ENCODE measurements at regions not wholly inside any gene's neighbourhood (a gene's known extent, or its start where the extent isn't known, plus 50 kb on each side); places are given as distances from the start of the nearest gene placed in this dataset.

GRCh38 chr13:22130254-22130653 is 459.4 kb downstream of the FGF9 start:
- H3K4me1 Mint-ChIP-seq (ENCODE audit: low read depth, unreplicated experiment) = peaks cover 8% of the 10 kb centered on the region
- DNase-seq = no peak
- H3K36me3 Mint-ChIP-seq (ENCODE audit: unreplicated experiment) = no peaks in the 10 kb centered on the region
- no peak overlapping the region for H3K27ac Mint-ChIP-seq (ENCODE audit: unreplicated experiment)
- no peaks in the 10 kb centered on the region for H3K27me3 Mint-ChIP-seq (ENCODE audit: unreplicated experiment)
- TF ChIP-seq CTCF (IDR thresholded peaks at IDR 0.05; ENCODE audit: partially characterized antibody, unreplicated experiment) = no peak
- peaks cover 4% of the 10 kb centered on the region for H3K9me3 Mint-ChIP-seq (ENCODE audit: unreplicated experiment)
- no peak overlapping the region for H3K4me3 Mint-ChIP-seq (ENCODE audit: unreplicated experiment)

GRCh38 chr13:22134261-22134660 is 463.4 kb downstream of the FGF9 start:
- peaks cover 8% of the 10 kb centered on the region for H3K4me1 Mint-ChIP-seq (ENCODE audit: low read depth, unreplicated experiment)
- peaks cover 3% of the 10 kb centered on the region for H3K27me3 Mint-ChIP-seq (ENCODE audit: unreplicated experiment)

GRCh38 chr13:22135446-22135845 is 464.6 kb downstream of the FGF9 start:
- no peak for DNase-seq
- TF ChIP-seq CTCF (IDR thresholded peaks at IDR 0.05; ENCODE audit: partially characterized antibody, unreplicated experiment) = no peak
- H3K27me3 Mint-ChIP-seq (ENCODE audit: unreplicated experiment) = peaks cover 3% of the 10 kb centered on the region
- no peak overlapping the region for H3K4me3 Mint-ChIP-seq (ENCODE audit: unreplicated experiment)
- peaks cover 8% of the 10 kb centered on the region for H3K4me1 Mint-ChIP-seq (ENCODE audit: low read depth, unreplicated experiment)
- no peak overlapping the region for H3K27ac Mint-ChIP-seq (ENCODE audit: unreplicated experiment)
- no peaks in the 10 kb centered on the region for H3K36me3 Mint-ChIP-seq (ENCODE audit: unreplicated experiment)
- peaks cover 5% of the 10 kb centered on the region for H3K9me3 Mint-ChIP-seq (ENCODE audit: unreplicated experiment)

More at GRCh38 chr13:22134261-22134660, 463.4 kb downstream of the FGF9 start:
- DNase-seq = no peak
- Mint-ChIP-seq H3K4me3 (ENCODE audit: unreplicated experiment) (no peak overlapping the region), H3K27ac (ENCODE audit: unreplicated experiment) (no peak overlapping the region), H3K9me3 (ENCODE audit: unreplicated experiment) (peaks cover 5% of the 10 kb centered on the region), H3K36me3 (ENCODE audit: unreplicated experiment) (no peaks in the 10 kb centered on the region)
- no peak for TF ChIP-seq CTCF (IDR thresholded peaks at IDR 0.05; ENCODE audit: partially characterized antibody, unreplicated experiment)

- Mint-ChIP-seq H3K27ac (ENCODE audit: unreplicated experiment) (no peak overlapping the region), H3K27me3 (ENCODE audit: unreplicated experiment) (peaks cover 3% of the 10 kb centered on the region), H3K36me3 (ENCODE audit: unreplicated experiment) (no peaks in the 10 kb centered on the region), H3K4me3 (ENCODE audit: unreplicated experiment) (no peak overlapping the region), H3K4me1 (ENCODE audit: low read depth, unreplicated experiment) (no peaks in the 10 kb centered on the region), H3K9me3 (ENCODE audit: unreplicated experiment) (peaks cover 1% of the 10 kb centered on the region)
- DNase-seq = no peak
- no peak for TF ChIP-seq CTCF (IDR thresholded peaks at IDR 0.05; ENCODE audit: partially characterized antibody, unreplicated experiment)
These were observed 466.6 kb downstream of the FGF9 start for GRCh38 chr13:22137361-22138050.

GRCh38 chr13:22138947-22139346 is 468.1 kb downstream of the FGF9 start:
- no peaks in the 10 kb centered on the region for H3K36me3 Mint-ChIP-seq (ENCODE audit: unreplicated experiment)
- no peak overlapping the region for H3K4me3 Mint-ChIP-seq (ENCODE audit: unreplicated experiment)

More at GRCh38 chr13:22138947-22139346, 468.1 kb downstream of the FGF9 start:
- no peak for DNase-seq
- H3K9me3 Mint-ChIP-seq (ENCODE audit: unreplicated experiment) = peaks cover 1% of the 10 kb centered on the region
- TF ChIP-seq CTCF (IDR thresholded peaks at IDR 0.05; ENCODE audit: partially characterized antibody, unreplicated experiment) = no peak
- H3K27me3 Mint-ChIP-seq (ENCODE audit: unreplicated experiment) = peaks cover 3% of the 10 kb centered on the region
- no peaks in the 10 kb centered on the region for H3K4me1 Mint-ChIP-seq (ENCODE audit: low read depth, unreplicated experiment)
- H3K27ac Mint-ChIP-seq (ENCODE audit: unreplicated experiment) = no peak overlapping the region

Data from glutamatergic neuron (in vitro differentiated cells).